ENCODE measurements at regions not wholly inside any gene's neighbourhood (a gene's known extent, or its start where the extent isn't known, plus 50 kb on each side); places are given as distances from the start of the nearest gene placed in this dataset.

GRCh38 chr5:50929174-50929573 lies 262.7 kb downstream of the PARP8 start:
- Histone ChIP-seq H3K27ac (ENCODE audit: low read depth, low read length) (no peak overlapping the region), H3K4me1 (ENCODE audit: insufficient read depth, low read length) (peaks cover 6% of the 10 kb centered on the region; the same call in 1 of the 2 replicates), H3K9ac (ENCODE audit: low read depth, low read length) (no peak overlapping the region), H3K27me3 (ENCODE audit: insufficient read depth, low read length) (no peaks in the 10 kb centered on the region), H3K4me3 (ENCODE audit: low read length) (no peak overlapping the region), H3K9me3 (ENCODE audit: insufficient read depth, low read depth, low read length) (no peaks in the 10 kb centered on the region), H3K36me3 (ENCODE audit: insufficient read depth, low read length) (no peaks in the 10 kb centered on the region)
- 89% methylated on average over 2 of the region's 3 CpGs for WGBS

- Histone ChIP-seq H3K27ac (ENCODE audit: low read depth, low read length) (no peak overlapping the region), H3K4me1 (ENCODE audit: insufficient read depth, low read length) (peaks cover 6% of the 10 kb centered on the region; the same call in 1 of the 2 replicates), H3K9me3 (ENCODE audit: insufficient read depth, low read depth, low read length) (no peaks in the 10 kb centered on the region), H3K4me3 (ENCODE audit: low read length) (no peak overlapping the region), H3K9ac (ENCODE audit: low read depth, low read length) (no peak overlapping the region), H3K36me3 (ENCODE audit: insufficient read depth, low read length) (no peaks in the 10 kb centered on the region), H3K27me3 (ENCODE audit: insufficient read depth, low read length) (no peaks in the 10 kb centered on the region)
- 91% methylated on average over 2 of the region's 2 CpGs for WGBS
These were observed 267.9 kb downstream of the PARP8 start for GRCh38 chr5:50934343-50934742.

GRCh38 chr5:50945139-50945538 lies 278.7 kb downstream of the PARP8 start:
- H3K27ac ChIP-seq (ENCODE audit: low read depth, low read length) = no peak overlapping the region

GRCh38 chr5:50947906-50948683 lies 281.7 kb downstream of the PARP8 start:
- Histone ChIP-seq H3K36me3 (ENCODE audit: insufficient read depth, low read length) (no peaks in the 10 kb centered on the region), H3K27ac (ENCODE audit: low read depth, low read length) (no peak overlapping the region), H3K4me3 (ENCODE audit: low read length) (no peak overlapping the region), H3K9ac (ENCODE audit: low read depth, low read length) (no peak overlapping the region), H3K27me3 (ENCODE audit: insufficient read depth, low read length) (no peaks in the 10 kb centered on the region), H3K9me3 (ENCODE audit: insufficient read depth, low read depth, low read length) (peaks cover 14% of the 10 kb centered on the region), H3K4me1 (ENCODE audit: insufficient read depth, low read length) (no peaks in the 10 kb centered on the region)
- WGBS = 95% methylated on average over 6 of the region's 6 CpGs

More at GRCh38 chr5:50945139-50945538, 278.7 kb downstream of the PARP8 start:
- no peak overlapping the region for H3K4me3 ChIP-seq (ENCODE audit: low read length)
- peaks cover 16% of the 10 kb centered on the region for H3K9me3 ChIP-seq (ENCODE audit: insufficient read depth, low read depth, low read length)
- no peak overlapping the region for H3K9ac ChIP-seq (ENCODE audit: low read depth, low read length)
- no peaks in the 10 kb centered on the region for H3K36me3 ChIP-seq (ENCODE audit: insufficient read depth, low read length)
- 100% methylated on average over 2 of the region's 2 CpGs for WGBS
- H3K27me3 ChIP-seq (ENCODE audit: insufficient read depth, low read length) = no peaks in the 10 kb centered on the region
- no peaks in the 10 kb centered on the region for H3K4me1 ChIP-seq (ENCODE audit: insufficient read depth, low read length)

- Histone ChIP-seq H3K27me3 (ENCODE audit: insufficient read depth, low read length) (no peaks in the 10 kb centered on the region), H3K4me3 (ENCODE audit: low read length) (no peak overlapping the region), H3K9ac (ENCODE audit: low read depth, low read length) (no peak overlapping the region), H3K9me3 (ENCODE audit: insufficient read depth, low read depth, low read length) (no peaks in the 10 kb centered on the region), H3K36me3 (ENCODE audit: insufficient read depth, low read length) (no peaks in the 10 kb centered on the region), H3K4me1 (ENCODE audit: insufficient read depth, low read length) (no peaks in the 10 kb centered on the region), H3K27ac (ENCODE audit: low read depth, low read length) (no peak overlapping the region)
- 94% methylated on average over 1 of the region's 1 CpG for WGBS
These were observed 286.9 kb downstream of the PARP8 start for GRCh38 chr5:50953290-50953689.

- no peaks in the 10 kb centered on the region for H3K9me3 ChIP-seq (ENCODE audit: insufficient read depth, low read depth, low read length)
- H3K4me1 ChIP-seq (ENCODE audit: insufficient read depth, low read length) = no peaks in the 10 kb centered on the region; the same call in 1 of the 2 replicates
- peaks cover 15% of the 10 kb centered on the region for H3K27me3 ChIP-seq (ENCODE audit: insufficient read depth, low read length)
- WGBS = 74% methylated on average over 4 of the region's 5 CpGs
- no peak overlapping the region for H3K9ac ChIP-seq (ENCODE audit: low read depth, low read length)
- no peak overlapping the region for H3K4me3 ChIP-seq (ENCODE audit: low read length)
- no peaks in the 10 kb centered on the region for H3K36me3 ChIP-seq (ENCODE audit: insufficient read depth, low read length)
- H3K27ac ChIP-seq (ENCODE audit: low read depth, low read length) = no peak overlapping the region
These were observed 292.5 kb downstream of the PARP8 start for GRCh38 chr5:50958852-50959457.

GRCh38 chr5:50962934-50963872 lies 296.8 kb downstream of the PARP8 start:
- H3K4me1 ChIP-seq (ENCODE audit: insufficient read depth, low read length) = peaks cover 27% of the 10 kb centered on the region
- no peaks in the 10 kb centered on the region for H3K9me3 ChIP-seq (ENCODE audit: insufficient read depth, low read depth, low read length)
- under 1% methylated on average over 43 of the region's 44 CpGs for WGBS
- no peak overlapping the region for H3K9ac ChIP-seq (ENCODE audit: low read depth, low read length)
- peak overlapping the region; percentile 61 for H3K4me3 ChIP-seq (ENCODE audit: low read length)
- no peak overlapping the region for H3K27ac ChIP-seq (ENCODE audit: low read depth, low read length)
- H3K36me3 ChIP-seq (ENCODE audit: insufficient read depth, low read length) = no peaks in the 10 kb centered on the region
- H3K27me3 ChIP-seq (ENCODE audit: insufficient read depth, low read length) = peaks cover 57% of the 10 kb centered on the region

- no peaks in the 10 kb centered on the region for H3K36me3 ChIP-seq (ENCODE audit: insufficient read depth, low read length)
- no peaks in the 10 kb centered on the region for H3K9me3 ChIP-seq (ENCODE audit: insufficient read depth, low read depth, low read length)
- WGBS = under 1% methylated on average over 31 of the region's 33 CpGs
- H3K27ac ChIP-seq (ENCODE audit: low read depth, low read length) = no peak overlapping the region
- H3K9ac ChIP-seq (ENCODE audit: low read depth, low read length) = no peak overlapping the region
- H3K27me3 ChIP-seq (ENCODE audit: insufficient read depth, low read length) = peaks cover 67% of the 10 kb centered on the region
- peaks cover 33% of the 10 kb centered on the region for H3K4me1 ChIP-seq (ENCODE audit: insufficient read depth, low read length)
- H3K4me3 ChIP-seq (ENCODE audit: low read length) = peak overlapping the region; percentile 31
These were observed 297.7 kb downstream of the PARP8 start for GRCh38 chr5:50963971-50964745.

- no peaks in the 10 kb centered on the region for H3K9me3 ChIP-seq (ENCODE audit: insufficient read depth, low read depth, low read length)
- H3K27ac ChIP-seq (ENCODE audit: low read depth, low read length) = no peak overlapping the region
- peaks cover 75% of the 10 kb centered on the region for H3K27me3 ChIP-seq (ENCODE audit: insufficient read depth, low read length)
- H3K36me3 ChIP-seq (ENCODE audit: insufficient read depth, low read length) = no peaks in the 10 kb centered on the region
- H3K9ac ChIP-seq (ENCODE audit: low read depth, low read length) = no peak overlapping the region
- H3K4me3 ChIP-seq (ENCODE audit: low read length) = peak overlapping the region; percentile 42; the same call in 1 of the 2 replicates
- H3K4me1 ChIP-seq (ENCODE audit: insufficient read depth, low read length) = peaks cover 35% of the 10 kb centered on the region
- WGBS = 6% methylated on average over 9 of the region's 15 CpGs
These were observed 298.6 kb downstream of the PARP8 start for GRCh38 chr5:50964746-50965653.
